ENCODE measurements at regions not wholly inside any gene's neighbourhood (a gene's known extent, or its start where the extent isn't known, plus 50 kb on each side); places are given as distances from the start of the nearest gene placed in this dataset.

GRCh38 chr20:52592567-52592966, 379.6 kb upstream of the TSHZ2 start:
- Histone ChIP-seq H4K20me1 (ENCODE audit: insufficient read depth, low read length) (no peaks in the 10 kb centered on the region), H3K27me3 (ENCODE audit: insufficient read depth, low read length) (no peaks in the 10 kb centered on the region), H3K4me3 (ENCODE audit: insufficient read depth, low read length) (no peak overlapping the region), H2AFZ (ENCODE audit: low read length) (no peak overlapping the region), H3K27ac (ENCODE audit: low read depth, low read length) (no peak overlapping the region), H3K9me3 (ENCODE audit: low read depth, low read length) (peaks cover 2% of the 10 kb centered on the region), H3K4me2 (ENCODE audit: insufficient read depth, low read length) (no peak overlapping the region), H3K79me2 (ENCODE audit: insufficient read depth, low read length) (no peaks in the 10 kb centered on the region), H3K4me1 (ENCODE audit: insufficient read depth, low read length) (no peaks in the 10 kb centered on the region), H3K36me3 (ENCODE audit: insufficient read depth, low read length) (no peaks in the 10 kb centered on the region)
- TF ChIP-seq CTCF (IDR thresholded peaks at IDR 0.05; ENCODE audit: extremely low read depth, low read depth, low read length): no peak
- DNase-seq (ENCODE audit: insufficient read length, low spot score, missing footprints): no peak

- no peak overlapping the region for H2AFZ ChIP-seq (ENCODE audit: low read length)
These were observed 382.1 kb upstream of the TSHZ2 start for GRCh38 chr20:52590100-52590499.

GRCh38 chr20:52589251-52589812, 382.8 kb upstream of the TSHZ2 start:
- no peaks in the 10 kb centered on the region for H3K4me1 ChIP-seq (ENCODE audit: insufficient read depth, low read length)
- no peak overlapping the region for H3K27ac ChIP-seq (ENCODE audit: low read depth, low read length)
- H3K4me3 ChIP-seq (ENCODE audit: insufficient read depth, low read length): no peak overlapping the region
- no peaks in the 10 kb centered on the region for H3K27me3 ChIP-seq (ENCODE audit: insufficient read depth, low read length)
- H4K20me1 ChIP-seq (ENCODE audit: insufficient read depth, low read length): no peaks in the 10 kb centered on the region
- no peak for TF ChIP-seq CTCF (IDR thresholded peaks at IDR 0.05; ENCODE audit: extremely low read depth, low read depth, low read length)
- no peak overlapping the region for H3K4me2 ChIP-seq (ENCODE audit: insufficient read depth, low read length)
- no peaks in the 10 kb centered on the region for H3K36me3 ChIP-seq (ENCODE audit: insufficient read depth, low read length)
- H3K9me3 ChIP-seq (ENCODE audit: low read depth, low read length): peaks cover 2% of the 10 kb centered on the region
- H3K79me2 ChIP-seq (ENCODE audit: insufficient read depth, low read length): no peaks in the 10 kb centered on the region
- H2AFZ ChIP-seq (ENCODE audit: low read length): no peak overlapping the region
- no peak for DNase-seq (ENCODE audit: insufficient read length, low spot score, missing footprints)

More at GRCh38 chr20:52590100-52590499, 382.1 kb upstream of the TSHZ2 start:
- H3K27me3 ChIP-seq (ENCODE audit: insufficient read depth, low read length): no peaks in the 10 kb centered on the region
- H3K27ac ChIP-seq (ENCODE audit: low read depth, low read length): no peak overlapping the region
- peaks cover 2% of the 10 kb centered on the region for H3K9me3 ChIP-seq (ENCODE audit: low read depth, low read length)
- H3K36me3 ChIP-seq (ENCODE audit: insufficient read depth, low read length): no peaks in the 10 kb centered on the region
- no peaks in the 10 kb centered on the region for H4K20me1 ChIP-seq (ENCODE audit: insufficient read depth, low read length)
- no peak overlapping the region for H3K4me2 ChIP-seq (ENCODE audit: insufficient read depth, low read length)
- DNase-seq (ENCODE audit: insufficient read length, low spot score, missing footprints): no peak
- no peaks in the 10 kb centered on the region for H3K4me1 ChIP-seq (ENCODE audit: insufficient read depth, low read length)
- no peak overlapping the region for H3K4me3 ChIP-seq (ENCODE audit: insufficient read depth, low read length)
- no peak for TF ChIP-seq CTCF (IDR thresholded peaks at IDR 0.05; ENCODE audit: extremely low read depth, low read depth, low read length)
- H3K79me2 ChIP-seq (ENCODE audit: insufficient read depth, low read length): no peaks in the 10 kb centered on the region

GRCh38 chr20:52586660-52587059, 385.5 kb upstream of the TSHZ2 start:
- H3K4me3 ChIP-seq (ENCODE audit: insufficient read depth, low read length): no peak overlapping the region
- peaks cover 2% of the 10 kb centered on the region for H3K9me3 ChIP-seq (ENCODE audit: low read depth, low read length)
- no peaks in the 10 kb centered on the region for H3K79me2 ChIP-seq (ENCODE audit: insufficient read depth, low read length)
- DNase-seq (ENCODE audit: insufficient read length, low spot score, missing footprints): no peak
- H3K27ac ChIP-seq (ENCODE audit: low read depth, low read length): no peak overlapping the region
- H2AFZ ChIP-seq (ENCODE audit: low read length): no peak overlapping the region
- H4K20me1 ChIP-seq (ENCODE audit: insufficient read depth, low read length): no peaks in the 10 kb centered on the region
- H3K27me3 ChIP-seq (ENCODE audit: insufficient read depth, low read length): no peaks in the 10 kb centered on the region
- no peak for TF ChIP-seq CTCF (IDR thresholded peaks at IDR 0.05; ENCODE audit: extremely low read depth, low read depth, low read length)
- no peaks in the 10 kb centered on the region for H3K36me3 ChIP-seq (ENCODE audit: insufficient read depth, low read length)
- H3K4me2 ChIP-seq (ENCODE audit: insufficient read depth, low read length): no peak overlapping the region
- no peaks in the 10 kb centered on the region for H3K4me1 ChIP-seq (ENCODE audit: insufficient read depth, low read length)

All from osteoblast (primary cell).